ENCODE measurements at regions not wholly inside any gene's neighbourhood (a gene's known extent, or its start where the extent isn't known, plus 50 kb on each side); places are given as distances from the start of the nearest gene placed in this dataset.

GRCh38 chr12:47553266-47553665 is 152.6 kb downstream of the RPAP3 start:
- H3K4me1 Mint-ChIP-seq (ENCODE audit: low read depth), result peaks cover 10% of the 10 kb centered on the region
- H3K9me3 Mint-ChIP-seq, result no peaks in the 10 kb centered on the region

GRCh38 chr12:47551426-47551851 is 154.4 kb downstream of the RPAP3 start:
- no peak for ATAC-seq (ENCODE audit: poor library complexity)
- Mint-ChIP-seq H3K4me1 (ENCODE audit: low read depth) (peaks cover 10% of the 10 kb centered on the region), H3K27me3 (no peaks in the 10 kb centered on the region), H3K27ac (no peak overlapping the region), H3K4me3 (no peak overlapping the region), H3K9me3 (no peaks in the 10 kb centered on the region), H3K36me3 (ENCODE audit: low read depth) (peaks cover 4% of the 10 kb centered on the region)
- H3K27ac ChIP-seq (ENCODE audit: low read depth in 1 of 2, low read length in 2 of 2), result no peak overlapping the region
- no peaks in the 10 kb centered on the region for H3K36me3 ChIP-seq (ENCODE audit: insufficient read depth, low read length)
- peaks cover 0 to 10% of the 10 kb centered on the region in 2 experiments for H3K9me3 ChIP-seq (ENCODE audit: control insufficient read depth in 1 of 2, insufficient read depth in 1 of 2, low read length in 2 of 2)
- H3K4me1 ChIP-seq (ENCODE audit: insufficient read depth, low read length), result no peaks in the 10 kb centered on the region
- no peak overlapping the region for H3K4me3 ChIP-seq (ENCODE audit: low read length)
- intact Hi-C loops (cut with DNase I, micrococcal nuclease), result no loop called here
- TF ChIP-seq CTCF (IDR thresholded peaks at IDR 0.05), result no peak
- ChIA-PET CTCF (no interaction called here), POLR2A (no interaction called here)
- H3K27me3 ChIP-seq (ENCODE audit: control insufficient read depth in 1 of 2, insufficient read depth in 2 of 2, low read length in 2 of 2), result no peaks in the 10 kb centered on the region
- no peak for DNase-seq

More at GRCh38 chr12:47553266-47553665, 152.6 kb downstream of the RPAP3 start:
- intact Hi-C loops (cut with DNase I, micrococcal nuclease), result no loop called here
- no peak for ATAC-seq (ENCODE audit: poor library complexity)
- Histone ChIP-seq H3K27me3 (ENCODE audit: control insufficient read depth in 1 of 2, insufficient read depth in 2 of 2, low read length in 2 of 2) (no peaks in the 10 kb centered on the region), H3K4me1 (ENCODE audit: insufficient read depth, low read length) (no peaks in the 10 kb centered on the region), H3K36me3 (ENCODE audit: insufficient read depth, low read length) (no peaks in the 10 kb centered on the region), H3K27ac (ENCODE audit: low read depth in 1 of 2, low read length in 2 of 2) (no peak overlapping the region), H3K9me3 (ENCODE audit: control insufficient read depth in 1 of 2, insufficient read depth in 1 of 2, low read length in 2 of 2) (peaks cover 0 to 10% of the 10 kb centered on the region in 2 experiments), H3K4me3 (ENCODE audit: low read length) (no peak overlapping the region)
- ChIA-PET POLR2A (no interaction called here), CTCF (no interaction called here)
- no peak overlapping the region for H3K4me3 Mint-ChIP-seq
- H3K36me3 Mint-ChIP-seq (ENCODE audit: low read depth), result peaks cover 4% of the 10 kb centered on the region
- TF ChIP-seq CTCF (IDR thresholded peaks at IDR 0.05), result no peak
- H3K27me3 Mint-ChIP-seq, result no peaks in the 10 kb centered on the region
- no peak overlapping the region for H3K27ac Mint-ChIP-seq
- no peak for DNase-seq

- H3K27me3 Mint-ChIP-seq, result no peaks in the 10 kb centered on the region
- no peak overlapping the region for H3K4me3 Mint-ChIP-seq
- intact Hi-C loops (cut with DNase I, micrococcal nuclease), result no loop called here
Observed at GRCh38 chr12:47549258-47549657, 156.6 kb downstream of the RPAP3 start.

More at GRCh38 chr12:47549258-47549657, 156.6 kb downstream of the RPAP3 start:
- Histone ChIP-seq H3K4me1 (ENCODE audit: insufficient read depth, low read length) (no peaks in the 10 kb centered on the region), H3K9me3 (ENCODE audit: control insufficient read depth in 1 of 2, insufficient read depth in 1 of 2, low read length in 2 of 2) (peaks cover 0 to 10% of the 10 kb centered on the region in 2 experiments), H3K27ac (ENCODE audit: low read depth in 1 of 2, low read length in 2 of 2) (no peak overlapping the region), H3K4me3 (ENCODE audit: low read length) (no peak overlapping the region), H3K36me3 (ENCODE audit: insufficient read depth, low read length) (no peaks in the 10 kb centered on the region), H3K27me3 (ENCODE audit: control insufficient read depth in 1 of 2, insufficient read depth in 2 of 2, low read length in 2 of 2) (no peaks in the 10 kb centered on the region)
- H3K4me1 Mint-ChIP-seq (ENCODE audit: low read depth), result peaks cover 6% of the 10 kb centered on the region
- H3K36me3 Mint-ChIP-seq (ENCODE audit: low read depth), result peaks cover 4% of the 10 kb centered on the region
- TF ChIP-seq CTCF (IDR thresholded peaks at IDR 0.05), result no peak
- H3K27ac Mint-ChIP-seq, result no peak overlapping the region
- ChIA-PET POLR2A (no interaction called here), CTCF (no interaction called here)
- DNase-seq, result no peak
- no peaks in the 10 kb centered on the region for H3K9me3 Mint-ChIP-seq
- no peak for ATAC-seq (ENCODE audit: poor library complexity)
